GM23338 (cell line): ENCODE measurements at regions not wholly inside any gene's neighbourhood (a gene's known extent, or its start where the extent isn't known, plus 50 kb on each side); places are given as distances from the start of the nearest gene placed in this dataset.

Source experiments
- CREB1 ChIP-seq: fragments of 250-450 bp; sonication (Bioruptor Pico); IDR thresholded peaks from 2 replicates; pipeline ENCODE4 v1.5.0; 2020; ENCODE audit warnings: low read depth, mild to moderate bottlenecking, moderate library complexity
- CTCF ChIP-seq, 2 experiments: fragments of 200-600 bp in 1 of 2; sonication (generic) in 1 of 2; conservative IDR thresholded peaks; 2 replicates each; pipeline versions ENCODE4 v1.5.1 to v1.6.1; 2016 to 2017; ENCODE audit warnings: antibody characterized with exemption in 2 of 2, low read depth in 2 of 2, mild to moderate bottlenecking in 2 of 2, moderate library complexity in 1 of 2
- EZH2 ChIP-seq: fragments of 200-600 bp; sonication (generic); IDR thresholded peaks from one replicate; pipeline ENCODE4 v1.8.0; 2017; ENCODE audit warnings: antibody characterized with exemption, mild to moderate bottlenecking, low read depth; ENCODE audit not compliant: unreplicated experiment
- EZH2phosphoT487 ChIP-seq: fragments of 200-600 bp; sonication (generic); IDR thresholded peaks from one replicate; pipeline ENCODE4 v1.8.1; 2018; ENCODE audit warnings: antibody characterized with exemption; ENCODE audit not compliant: unreplicated experiment
- JUNB ChIP-seq: IDR thresholded peaks from one replicate; pipeline ENCODE4 v1.6.1; 2016; ENCODE audit warnings: antibody characterized with exemption; ENCODE audit not compliant: unreplicated experiment
- POLR2AphosphoS5 ChIP-seq: IDR thresholded peaks from 2 replicates; pipeline ENCODE4 v1.6.1; 2016; ENCODE audit warnings: antibody characterized with exemption, low read depth
- REST ChIP-seq: IDR thresholded peaks from one replicate; pipeline ENCODE4 v1.6.1; 2018; ENCODE audit warnings: antibody characterized with exemption; ENCODE audit not compliant: unreplicated experiment

GRCh38 chr11:30788849-30789248 lies 202.7 kb upstream of the MPPED2 start:
- TF ChIP-seq REST (no peak), CTCF (conservative IDR thresholded peaks at IDR 0.05; ENCODE audit: low read depth in 2 of 2) (no peak), POLR2AphosphoS5 (no peak), EZH2 (no peak), JUNB (no peak), CREB1 (CRISPR knock-in tag) (no peak), EZH2phosphoT487 (no peak)
